ENCODE measurements at regions not wholly inside any gene's neighbourhood (a gene's known extent, or its start where the extent isn't known, plus 50 kb on each side); places are given as distances from the start of the nearest gene placed in this dataset.

DNA sequence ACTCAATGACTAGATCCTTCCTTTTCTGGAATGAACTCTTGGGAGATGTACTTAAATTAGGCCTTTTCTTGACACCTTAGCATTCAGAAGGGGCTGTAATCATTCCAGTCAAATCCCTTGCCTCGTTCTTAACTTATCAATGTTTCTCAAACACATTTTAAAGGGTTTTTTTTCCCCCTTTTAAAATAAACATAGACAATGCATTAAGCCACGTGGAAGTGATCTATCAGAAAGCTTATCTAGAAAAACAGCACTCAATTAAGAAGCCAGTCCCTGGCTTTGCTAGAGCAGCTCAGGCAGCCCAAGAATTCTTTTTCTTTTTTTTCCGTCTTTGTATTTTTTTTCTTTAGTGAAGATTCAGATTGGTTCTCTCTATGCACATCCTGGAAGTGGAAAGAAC is 118.2 kb downstream of the PCDH7 start:
- Histone ChIP-seq H3K9me3 (ENCODE audit: control insufficient read depth in 1 of 2, low read length in 2 of 2) (no peaks in the 10 kb centered on the region), H3K4me3 (ENCODE audit: low read depth in 1 of 2, low read length in 2 of 2) (no peak overlapping the region), H3K27ac (ENCODE audit: low read length) (no peak overlapping the region), H3K4me1 (ENCODE audit: control insufficient read depth in 1 of 2, insufficient read depth in 2 of 2, low read length in 2 of 2) (peaks cover 0 to 14% of the 10 kb centered on the region in 2 donors), H3K36me3 (ENCODE audit: control insufficient read depth in 1 of 2, insufficient read depth in 2 of 2, low read length in 2 of 2) (no peaks in the 10 kb centered on the region), H3K27me3 (ENCODE audit: low read depth, low read length) (no peaks in the 10 kb centered on the region)

DNA sequence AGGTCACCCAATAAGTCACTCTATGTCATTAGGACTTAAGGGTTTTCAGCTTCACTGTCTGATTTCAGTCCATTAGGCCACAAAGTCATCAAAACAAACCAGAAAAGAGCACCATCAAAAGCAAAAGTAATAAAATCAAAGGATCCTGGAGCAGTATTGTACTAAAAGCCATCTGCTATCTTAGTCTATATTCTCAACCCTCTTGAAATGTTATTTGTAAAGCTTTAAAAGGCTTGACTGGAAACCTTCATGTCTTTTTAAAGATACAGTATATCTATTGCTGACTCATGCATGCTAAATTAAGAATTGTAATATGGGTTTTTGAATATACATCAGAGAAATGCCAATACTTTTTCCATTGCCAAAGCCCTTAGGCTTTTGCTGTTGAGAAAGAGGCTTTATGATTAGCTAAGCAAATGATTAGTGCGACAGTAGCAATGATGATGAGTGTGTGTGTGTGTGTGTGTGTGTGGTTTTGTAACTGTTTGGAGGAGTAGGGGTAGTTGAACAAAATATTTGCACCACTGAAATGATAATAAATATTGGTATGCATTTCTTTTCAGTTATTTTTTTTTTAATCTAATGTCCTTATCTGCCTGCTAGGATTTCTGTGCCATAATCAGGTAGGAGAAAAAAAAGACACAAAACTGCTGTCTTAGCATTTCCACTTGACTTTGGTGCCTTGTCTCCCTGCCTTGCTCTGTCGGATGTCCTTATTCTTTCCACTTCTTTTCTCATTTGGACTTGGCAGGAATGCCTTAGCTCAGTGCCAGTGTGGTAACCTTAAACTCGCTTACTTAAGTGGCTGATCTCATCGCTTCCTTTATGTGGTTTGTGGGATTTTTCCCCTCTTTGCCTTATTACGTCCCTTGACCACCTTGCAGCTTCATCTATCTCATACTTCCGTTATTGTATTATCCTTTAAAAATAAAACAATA is 119.7 kb downstream of the PCDH7 start:
- Histone ChIP-seq H3K4me3 (ENCODE audit: low read depth in 1 of 2, low read length in 2 of 2) (no peak overlapping the region), H3K27me3 (ENCODE audit: low read depth, low read length) (no peaks in the 10 kb centered on the region), H3K4me1 (ENCODE audit: control insufficient read depth in 1 of 2, insufficient read depth in 2 of 2, low read length in 2 of 2) (peaks cover 0 to 14% of the 10 kb centered on the region in 2 donors), H3K36me3 (ENCODE audit: control insufficient read depth in 1 of 2, insufficient read depth in 2 of 2, low read length in 2 of 2) (no peaks in the 10 kb centered on the region), H3K9me3 (ENCODE audit: control insufficient read depth in 1 of 2, low read length in 2 of 2) (no peaks in the 10 kb centered on the region), H3K27ac (ENCODE audit: low read length) (no peak overlapping the region)

DNA sequence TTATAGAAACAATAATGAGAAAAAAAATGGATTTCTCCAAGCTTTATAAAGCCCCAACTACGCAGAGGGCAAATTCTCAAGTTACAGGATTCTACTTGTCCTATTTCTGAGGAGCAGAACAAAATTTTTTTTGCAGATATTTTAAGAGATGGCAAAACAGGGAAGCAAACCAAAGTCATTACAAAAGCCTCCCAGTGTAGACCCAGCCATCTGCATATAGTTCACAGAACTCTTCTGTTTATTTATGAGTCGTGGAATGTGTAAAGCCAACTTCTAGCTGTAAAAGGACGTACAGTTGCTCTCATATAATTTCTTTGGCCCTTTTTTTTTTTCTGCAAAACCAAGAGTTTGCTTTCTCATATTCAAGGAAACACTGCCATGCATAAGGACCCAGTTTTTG is 120.4 kb downstream of the PCDH7 start:
- H3K9me3 ChIP-seq (ENCODE audit: control insufficient read depth in 1 of 2, low read length in 2 of 2): no peaks in the 10 kb centered on the region
- no peaks in the 10 kb centered on the region for H3K36me3 ChIP-seq (ENCODE audit: control insufficient read depth in 1 of 2, insufficient read depth in 2 of 2, low read length in 2 of 2)
- H3K4me3 ChIP-seq (ENCODE audit: low read depth in 1 of 2, low read length in 2 of 2): no peak overlapping the region
- H3K27ac ChIP-seq (ENCODE audit: low read length): no peak overlapping the region
- peaks cover 0 to 14% of the 10 kb centered on the region in 2 donors for H3K4me1 ChIP-seq (ENCODE audit: control insufficient read depth in 1 of 2, insufficient read depth in 2 of 2, low read length in 2 of 2)
- no peaks in the 10 kb centered on the region for H3K27me3 ChIP-seq (ENCODE audit: low read depth, low read length)

DNA sequence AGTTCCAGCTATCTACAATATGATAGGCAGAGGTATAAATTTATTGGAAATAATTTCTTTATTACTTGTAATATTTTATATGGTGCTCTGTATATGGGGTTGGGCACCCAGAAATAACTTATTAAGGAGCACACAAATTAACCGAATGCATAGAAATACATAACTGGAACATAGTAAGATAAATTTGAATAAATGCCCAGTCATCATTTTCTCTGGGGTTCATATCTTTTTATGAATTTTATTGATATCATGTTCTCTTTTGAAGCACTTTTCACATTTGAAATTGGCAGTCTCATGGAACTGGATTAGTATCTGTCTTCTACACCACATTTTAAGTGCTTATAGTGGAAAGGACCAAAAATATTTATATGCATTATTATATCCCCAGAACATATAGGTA is 122.0 kb downstream of the PCDH7 start:
- H3K4me1 ChIP-seq (ENCODE audit: control insufficient read depth in 1 of 2, insufficient read depth in 2 of 2, low read length in 2 of 2): peaks cover 0 to 9% of the 10 kb centered on the region in 2 donors
- no peaks in the 10 kb centered on the region for H3K27me3 ChIP-seq (ENCODE audit: low read depth, low read length)
- no peaks in the 10 kb centered on the region for H3K9me3 ChIP-seq (ENCODE audit: control insufficient read depth in 1 of 2, low read length in 2 of 2)
- H3K4me3 ChIP-seq (ENCODE audit: low read depth in 1 of 2, low read length in 2 of 2): no peak overlapping the region
- no peak overlapping the region for H3K27ac ChIP-seq (ENCODE audit: low read length)
- H3K36me3 ChIP-seq (ENCODE audit: control insufficient read depth in 1 of 2, insufficient read depth in 2 of 2, low read length in 2 of 2): no peaks in the 10 kb centered on the region

DNA sequence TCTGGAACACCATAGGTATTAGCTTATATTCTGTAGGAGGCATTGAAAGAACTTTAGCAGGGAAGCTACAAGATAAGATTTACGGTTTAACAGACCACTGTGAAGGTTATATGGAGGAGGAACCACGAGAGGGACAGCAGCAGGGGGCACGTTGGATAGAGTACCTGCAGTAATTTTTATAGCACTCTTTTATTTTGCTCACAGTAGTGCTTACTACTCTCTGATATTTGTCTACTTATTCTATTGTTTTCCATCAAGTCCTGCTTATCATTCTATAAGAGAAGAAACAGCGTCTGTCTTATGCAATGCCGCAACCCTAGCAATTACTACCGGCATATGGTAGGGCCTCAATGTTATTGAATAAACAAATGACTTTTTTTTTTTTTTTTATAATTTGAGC is 122.5 kb downstream of the PCDH7 start:
- no peaks in the 10 kb centered on the region for H3K9me3 ChIP-seq (ENCODE audit: control insufficient read depth in 1 of 2, low read length in 2 of 2)
- no peaks in the 10 kb centered on the region for H3K36me3 ChIP-seq (ENCODE audit: control insufficient read depth in 1 of 2, insufficient read depth in 2 of 2, low read length in 2 of 2)
- no peak overlapping the region for H3K27ac ChIP-seq (ENCODE audit: low read length)
- peaks cover 0 to 7% of the 10 kb centered on the region in 2 donors for H3K4me1 ChIP-seq (ENCODE audit: control insufficient read depth in 1 of 2, insufficient read depth in 2 of 2, low read length in 2 of 2)
- H3K27me3 ChIP-seq (ENCODE audit: low read depth, low read length): no peaks in the 10 kb centered on the region
- no peak overlapping the region for H3K4me3 ChIP-seq (ENCODE audit: low read depth in 1 of 2, low read length in 2 of 2)

DNA sequence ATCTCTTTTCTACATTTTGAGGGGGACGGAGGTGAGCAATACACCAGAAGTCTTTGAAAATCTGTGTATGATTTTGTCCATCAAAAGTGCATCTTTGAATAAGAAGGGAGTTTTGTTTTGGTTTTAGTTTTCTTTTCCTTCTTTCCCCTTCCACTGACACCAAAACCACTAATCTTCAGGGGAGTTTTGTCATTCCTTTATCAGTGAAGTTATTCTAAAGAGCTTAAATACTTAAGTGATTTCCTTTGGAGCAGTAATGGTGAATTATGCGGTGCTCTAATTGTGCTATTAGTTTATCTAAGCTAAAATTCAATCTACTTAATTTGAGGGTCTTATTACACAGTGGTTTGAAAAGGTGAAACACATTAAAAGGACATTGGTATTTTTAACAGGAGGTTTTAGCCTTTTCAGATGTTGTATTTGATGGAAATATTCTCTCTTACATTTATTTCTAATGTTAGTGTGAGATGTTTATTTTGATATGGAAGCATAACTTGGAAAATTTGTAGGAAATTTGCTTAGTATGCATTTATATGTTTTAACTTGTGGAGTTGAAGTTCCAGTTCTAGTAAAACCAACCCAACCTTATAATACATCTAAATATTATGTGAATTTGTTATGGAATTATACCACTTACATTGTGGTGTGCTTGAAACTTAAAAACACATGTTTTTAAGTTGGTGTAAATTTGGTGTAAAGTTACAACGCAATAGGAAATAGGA is 124.9 kb downstream of the PCDH7 start:
- no peaks in the 10 kb centered on the region for H3K27me3 ChIP-seq (ENCODE audit: low read depth, low read length)
- no peak overlapping the region for H3K27ac ChIP-seq (ENCODE audit: low read length)
- H3K4me3 ChIP-seq (ENCODE audit: low read depth in 1 of 2, low read length in 2 of 2): no peak overlapping the region
- H3K4me1 ChIP-seq (ENCODE audit: control insufficient read depth in 1 of 2, insufficient read depth in 2 of 2, low read length in 2 of 2): peaks cover 3 to 16% of the 10 kb centered on the region in 2 donors
- H3K9me3 ChIP-seq (ENCODE audit: control insufficient read depth in 1 of 2, low read length in 2 of 2): no peaks in the 10 kb centered on the region
- H3K36me3 ChIP-seq (ENCODE audit: control insufficient read depth in 1 of 2, insufficient read depth in 2 of 2, low read length in 2 of 2): no peaks in the 10 kb centered on the region

DNA sequence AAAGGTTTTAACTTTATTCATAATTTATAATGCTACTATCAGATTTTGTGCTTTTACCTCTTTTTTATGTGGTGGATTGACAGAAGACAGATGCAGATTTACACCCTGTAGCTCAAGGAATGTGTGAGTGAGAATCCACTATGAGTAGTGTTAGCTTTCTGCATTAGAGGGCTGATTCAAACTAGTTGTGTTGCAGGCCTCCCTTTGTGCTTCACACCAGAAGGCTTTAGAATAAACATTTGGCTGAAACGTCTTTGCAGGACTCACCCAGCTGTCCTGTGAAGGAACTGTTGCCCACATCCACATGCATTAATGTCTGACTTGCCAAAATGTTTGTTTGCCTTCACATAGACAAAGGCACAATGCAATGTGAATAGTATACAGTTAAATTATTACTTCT is 127.0 kb downstream of the PCDH7 start:
- H3K27ac ChIP-seq (ENCODE audit: low read length): no peak overlapping the region
- no peaks in the 10 kb centered on the region for H3K36me3 ChIP-seq (ENCODE audit: control insufficient read depth in 1 of 2, insufficient read depth in 2 of 2, low read length in 2 of 2)

DNA sequence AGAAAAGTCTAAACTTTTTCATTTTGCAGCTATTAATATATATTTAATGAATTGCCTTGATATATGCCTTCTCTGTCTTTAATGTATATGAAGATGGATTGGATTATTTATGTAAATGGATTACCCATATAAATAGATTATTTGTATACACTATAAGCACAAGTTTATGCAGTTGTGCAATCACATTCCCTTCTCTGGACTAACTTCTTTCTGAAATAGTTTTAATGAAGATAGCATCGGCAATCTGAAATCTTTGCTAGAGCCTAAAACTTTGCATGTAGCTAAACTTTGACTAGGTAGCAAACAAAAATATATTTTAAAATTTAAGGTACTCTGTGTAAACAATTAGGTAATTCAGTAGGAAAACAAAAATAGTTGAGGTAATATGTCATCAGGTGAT is 127.8 kb downstream of the PCDH7 start:
- H3K27me3 ChIP-seq (ENCODE audit: low read depth, low read length): no peaks in the 10 kb centered on the region
- no peaks in the 10 kb centered on the region for H3K36me3 ChIP-seq (ENCODE audit: control insufficient read depth in 1 of 2, insufficient read depth in 2 of 2, low read length in 2 of 2)
- peaks cover 3 to 10% of the 10 kb centered on the region in 2 donors for H3K4me1 ChIP-seq (ENCODE audit: control insufficient read depth in 1 of 2, insufficient read depth in 2 of 2, low read length in 2 of 2)
- H3K27ac ChIP-seq (ENCODE audit: low read length): no peak overlapping the region
- H3K4me3 ChIP-seq (ENCODE audit: low read depth in 1 of 2, low read length in 2 of 2): no peak overlapping the region
- H3K9me3 ChIP-seq (ENCODE audit: control insufficient read depth in 1 of 2, low read length in 2 of 2): no peaks in the 10 kb centered on the region

More for the DNA sequence above, 127.0 kb downstream of the PCDH7 start:
- Histone ChIP-seq H3K27me3 (ENCODE audit: low read depth, low read length) (no peaks in the 10 kb centered on the region), H3K4me1 (ENCODE audit: control insufficient read depth in 1 of 2, insufficient read depth in 2 of 2, low read length in 2 of 2) (peaks cover 3 to 10% of the 10 kb centered on the region in 2 donors), H3K4me3 (ENCODE audit: low read depth in 1 of 2, low read length in 2 of 2) (no peak overlapping the region), H3K9me3 (ENCODE audit: control insufficient read depth in 1 of 2, low read length in 2 of 2) (no peaks in the 10 kb centered on the region)

DNA sequence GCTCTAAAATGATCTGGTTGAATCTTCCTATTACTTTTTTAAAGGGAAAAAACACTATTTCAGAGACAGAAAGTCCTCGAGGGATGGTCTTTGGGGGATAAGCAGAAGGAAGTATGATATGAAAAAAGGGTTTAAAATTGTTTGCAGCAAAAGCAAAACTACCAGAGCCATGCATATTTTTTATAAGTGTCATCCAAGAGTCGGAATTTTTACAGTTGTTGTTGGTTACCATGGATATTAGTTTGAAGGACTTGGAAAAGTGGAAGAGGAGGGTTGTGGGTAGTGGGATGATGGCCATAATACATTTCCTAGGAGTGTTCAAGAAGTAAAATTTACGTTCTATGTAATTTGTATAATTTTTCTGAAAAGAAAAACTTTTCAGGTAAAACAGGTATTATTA is 134.4 kb downstream of the PCDH7 start:
- no peak overlapping the region for H3K4me3 ChIP-seq (ENCODE audit: low read depth in 1 of 2, low read length in 2 of 2)
- no peaks in the 10 kb centered on the region for H3K9me3 ChIP-seq (ENCODE audit: control insufficient read depth in 1 of 2, low read length in 2 of 2)
- H3K36me3 ChIP-seq (ENCODE audit: control insufficient read depth in 1 of 2, insufficient read depth in 2 of 2, low read length in 2 of 2): no peaks in the 10 kb centered on the region
- no peaks in the 10 kb centered on the region for H3K27me3 ChIP-seq (ENCODE audit: low read depth, low read length)
- H3K4me1 ChIP-seq (ENCODE audit: control insufficient read depth in 1 of 2, insufficient read depth in 2 of 2, low read length in 2 of 2): peaks cover 0 to 6% of the 10 kb centered on the region in 2 donors
- no peak overlapping the region for H3K27ac ChIP-seq (ENCODE audit: low read length)

DNA sequence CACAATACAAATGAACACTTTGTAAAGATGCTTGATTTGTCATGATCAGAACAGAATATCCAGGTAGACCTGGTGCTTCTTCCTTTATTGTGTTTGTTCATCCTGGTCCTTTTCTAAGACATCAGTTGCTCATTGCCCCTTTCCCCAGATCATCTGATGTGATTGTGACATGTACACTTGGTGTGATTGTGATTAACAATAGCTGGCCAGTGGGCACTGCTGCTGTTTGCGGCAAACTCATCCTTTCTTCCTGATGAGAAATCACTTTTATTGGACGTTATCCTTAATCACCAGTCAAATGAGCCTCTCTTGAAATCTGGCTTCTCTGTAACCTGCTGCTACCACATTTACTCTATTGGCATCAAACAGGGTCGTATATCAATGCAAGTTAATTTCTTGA is 135.1 kb downstream of the PCDH7 start:
- Histone ChIP-seq H3K4me3 (ENCODE audit: low read depth in 1 of 2, low read length in 2 of 2) (no peak overlapping the region), H3K27ac (ENCODE audit: low read length) (no peak overlapping the region), H3K27me3 (ENCODE audit: low read depth, low read length) (no peaks in the 10 kb centered on the region), H3K9me3 (ENCODE audit: control insufficient read depth in 1 of 2, low read length in 2 of 2) (no peaks in the 10 kb centered on the region), H3K36me3 (ENCODE audit: control insufficient read depth in 1 of 2, insufficient read depth in 2 of 2, low read length in 2 of 2) (no peaks in the 10 kb centered on the region), H3K4me1 (ENCODE audit: control insufficient read depth in 1 of 2, insufficient read depth in 2 of 2, low read length in 2 of 2) (peaks cover 0 to 6% of the 10 kb centered on the region in 2 donors)

DNA sequence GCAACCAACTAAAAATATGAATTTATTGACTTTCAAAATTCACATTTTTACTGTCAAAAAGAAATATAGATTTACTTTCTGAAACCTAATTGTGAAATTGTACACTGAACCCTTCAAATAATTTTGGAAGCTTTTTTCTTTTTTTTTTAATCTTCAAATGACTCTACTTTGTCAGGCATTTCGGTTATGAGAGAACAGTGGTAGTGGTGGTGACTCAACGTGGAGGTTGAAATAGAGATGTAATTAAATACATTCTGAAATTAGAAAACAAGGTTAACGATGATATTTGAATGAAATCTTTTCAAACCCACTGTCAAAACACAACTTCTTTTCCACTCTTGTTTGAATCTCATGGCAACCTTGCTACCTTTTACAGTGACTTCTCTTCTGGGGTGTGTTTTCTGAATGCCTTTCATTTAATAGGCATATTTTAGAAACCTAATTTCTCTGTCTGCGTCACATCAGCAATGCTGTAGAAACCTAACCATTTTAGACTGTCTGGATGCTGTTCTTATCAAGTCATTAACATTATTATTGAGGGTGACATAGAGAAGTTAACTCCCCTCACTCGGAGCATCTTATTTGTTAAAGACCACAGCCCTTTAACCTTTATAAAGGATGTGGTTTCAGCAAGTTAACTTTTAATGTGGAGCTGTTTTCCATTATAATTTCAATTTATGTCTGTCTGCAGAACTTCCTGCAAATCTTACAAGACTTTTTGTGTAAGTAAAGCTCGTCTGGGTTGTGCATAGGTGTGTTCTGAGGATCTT is 136.8 kb downstream of the PCDH7 start:
- Histone ChIP-seq H3K27me3 (ENCODE audit: low read depth, low read length) (no peaks in the 10 kb centered on the region), H3K4me1 (ENCODE audit: control insufficient read depth in 1 of 2, insufficient read depth in 2 of 2, low read length in 2 of 2) (peaks cover 0 to 6% of the 10 kb centered on the region in 2 donors), H3K36me3 (ENCODE audit: control insufficient read depth in 1 of 2, insufficient read depth in 2 of 2, low read length in 2 of 2) (no peaks in the 10 kb centered on the region), H3K4me3 (ENCODE audit: low read depth in 1 of 2, low read length in 2 of 2) (no peak overlapping the region), H3K27ac (ENCODE audit: low read length) (no peak overlapping the region), H3K9me3 (ENCODE audit: control insufficient read depth in 1 of 2, low read length in 2 of 2) (no peaks in the 10 kb centered on the region)
